CD14-positive monocyte (primary cell): ENCODE measurements at regions not wholly inside any gene's neighbourhood (a gene's known extent, or its start where the extent isn't known, plus 50 kb on each side); places are given as distances from the start of the nearest gene placed in this dataset.

Experiments
- DNase-seq, 3 donors: peaks; one replicate each; pipeline ENCODE4 v3.0.0-alpha.2; 2011 to 2022
- H2AFZ ChIP-seq: 2 replicates; pipeline ENCODE4 v1.6.0; 2012; ENCODE audit warnings: mild to moderate bottlenecking, low read depth, low read length, inconsistent platforms; ENCODE audit not compliant: insufficient read depth, poor library complexity, severe bottlenecking
- H3K27ac ChIP-seq, 2 donors: 1 replicate in 1 of 2; 2 replicates in 1 of 2; pipeline ENCODE4 v1.5.1; 2012 to 2013; ENCODE audit warnings: low read length in 2 of 2, control low read depth in 1 of 2, inconsistent platforms in 1 of 2, low read depth in 1 of 2, mild to moderate bottlenecking in 1 of 2
- H3K27me3 ChIP-seq, 2 donors: one replicate each; pipeline versions ENCODE4 v1.6.0 to v1.6.1; 2011 to 2013; ENCODE audit warnings: low read length in 2 of 2; ENCODE audit not compliant: control insufficient read depth in 2 of 2, insufficient read depth in 2 of 2
- H3K36me3 ChIP-seq, 2 donors: replicated peaks in 1 of 2; 1 replicate in 1 of 2; 2 replicates in 1 of 2; pipeline versions ENCODE4 v1.5.1 to v1.6.1; 2012 to 2013; ENCODE audit warnings: low read length in 2 of 2, control low read depth in 1 of 2, inconsistent platforms in 1 of 2, mild to moderate bottlenecking in 1 of 2; ENCODE audit not compliant: insufficient read depth in 2 of 2, control insufficient read depth in 1 of 2
- H3K4me1 ChIP-seq, 2 donors: 1 replicate in 1 of 2; 2 replicates in 1 of 2; pipeline versions ENCODE4 v1.5.1 to v1.6.1; 2012 to 2013; ENCODE audit warnings: low read length in 2 of 2, control low read depth in 1 of 2, inconsistent platforms in 1 of 2, mild to moderate bottlenecking in 1 of 2, moderate library complexity in 1 of 2; ENCODE audit not compliant: insufficient read depth in 2 of 2, control insufficient read depth in 1 of 2
- H3K4me2 ChIP-seq: replicated peaks from 2 replicates; pipeline ENCODE3; 2012; ENCODE audit warnings: low read length, moderate library complexity, mild to moderate bottlenecking; ENCODE audit not compliant: poor library complexity, severe bottlenecking; ENCODE audit errors: extremely low read depth
- H3K4me3 ChIP-seq, 3 experiments: fragments of 200-600 bp in 1 of 3; sonication (generic) in 1 of 3; replicated peaks in 1 of 3; 1 replicate in 2 of 3; 2 replicates in 1 of 3; pipeline ENCODE4 v1.5.1; 2011 to 2013; ENCODE audit warnings: low read length in 3 of 3, mild to moderate bottlenecking in 3 of 3, control low read depth in 2 of 3, low read depth in 2 of 3, inconsistent platforms in 1 of 3, moderate library complexity in 1 of 3
- H3K79me2 ChIP-seq: 2 replicates; pipeline ENCODE4 v1.6.0; 2012; ENCODE audit warnings: mild to moderate bottlenecking, control low read depth, inconsistent platforms, low read length, moderate library complexity; ENCODE audit not compliant: insufficient read depth
- H3K9ac ChIP-seq: 2 replicates; pipeline ENCODE4 v1.6.0; 2017; ENCODE audit warnings: low read length, mild to moderate bottlenecking; ENCODE audit not compliant: insufficient read depth, poor library complexity, severe bottlenecking
- H3K9me3 ChIP-seq, 2 donors: replicated peaks in 1 of 2; 1 replicate in 1 of 2; 2 replicates in 1 of 2; pipeline versions ENCODE4 v1.5.1 to v1.6.1; 2012 to 2013; ENCODE audit warnings: low read length in 2 of 2, control low read depth in 1 of 2; ENCODE audit not compliant: control insufficient read depth in 1 of 2, insufficient read depth in 1 of 2
- H4K20me1 ChIP-seq: 2 replicates; pipeline ENCODE4 v1.6.0; 2012; ENCODE audit warnings: mild to moderate bottlenecking, low read length, control low read depth, moderate library complexity; ENCODE audit not compliant: insufficient read depth
- H3K27ac Mint-ChIP-seq, 7 donors: one replicate each; pipeline ENCODE4 v1.8.0; 2020; ENCODE audit warnings: mild to moderate bottlenecking in 7 of 7, mixed read lengths in 7 of 7, moderate library complexity in 6 of 7, inconsistent platforms in 2 of 7
- H3K27me3 Mint-ChIP-seq, 3 donors: one replicate each; pipeline ENCODE4 v1.8.0; 2021 to 2022; ENCODE audit warnings: low read depth in 3 of 3, mild to moderate bottlenecking in 3 of 3, mixed read lengths in 3 of 3, moderate library complexity in 3 of 3, inconsistent platforms in 1 of 3
- H3K36me3 Mint-ChIP-seq, 2 donors: one replicate each; pipeline ENCODE4 v1.8.0; 2020; ENCODE audit warnings: mixed read lengths in 2 of 2, inconsistent platforms in 1 of 2, mild to moderate bottlenecking in 1 of 2
- H3K4me1 Mint-ChIP-seq: one replicate; pipeline ENCODE4 v1.8.0; 2020; ENCODE audit warnings: mild to moderate bottlenecking, mixed read lengths
- H3K4me3 Mint-ChIP-seq, 2 donors: one replicate each; pipeline ENCODE4 v1.8.0; 2020; ENCODE audit warnings: mild to moderate bottlenecking in 2 of 2, mixed read lengths in 2 of 2, moderate library complexity in 1 of 2
- H3K9me3 Mint-ChIP-seq, 7 donors: one replicate each; pipeline ENCODE4 v1.8.0; 2020 to 2022; ENCODE audit warnings: mixed read lengths in 7 of 7, mild to moderate bottlenecking in 6 of 7, moderate library complexity in 6 of 7, inconsistent platforms in 2 of 7
- WGBS: methylation state at CpG from one replicate; pipeline ENCODE4 v1.1.5; 2013; ENCODE audit warnings: missing lambda C conversion rate; ENCODE audit not compliant: insufficient coverage; 5-methylcytosine and 5-hydroxymethylcytosine counted together
- intact Hi-C, 2 donors: fragments of 100-400 bp; cut with micrococcal nuclease; formaldehyde crosslinking; loops; one replicate each; pipeline versions ENCODE4 v1.15.0 to v1.15.1; 2023
- TF ChIP-seq, protein P1 (sequence below): fragments of 200-600 bp; IDR thresholded peaks from one replicate; pipeline ENCODE4 v1.8.0; 2022; ENCODE audit warnings: antibody characterized with exemption, mild to moderate bottlenecking

DNA sequence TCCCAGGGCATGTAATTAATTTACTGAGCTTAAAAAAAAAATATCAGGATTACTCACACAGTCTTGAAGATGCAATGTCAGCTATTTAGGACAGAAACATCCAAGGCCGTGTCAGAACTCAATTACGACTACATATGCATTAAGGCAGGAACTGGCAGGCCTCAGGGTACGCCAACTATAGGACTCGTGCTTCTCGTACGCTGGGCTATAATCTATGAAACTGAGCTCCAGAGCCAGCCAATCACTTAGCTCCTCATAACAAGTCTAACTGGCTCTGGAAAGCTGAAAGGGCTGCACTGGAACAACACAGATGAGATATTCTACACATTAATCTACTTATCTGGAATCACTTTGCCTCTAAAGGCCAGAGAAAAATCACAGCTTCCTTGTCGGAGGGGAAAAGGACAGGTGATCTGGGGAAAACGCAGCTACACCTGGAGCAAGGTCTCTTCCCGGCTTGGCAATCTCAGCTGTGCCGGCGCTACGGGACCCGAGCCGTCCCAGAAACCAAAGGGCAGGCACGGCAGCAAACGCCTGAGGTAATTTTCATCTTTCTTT is 212.0 kb downstream of the DEPDC1B start:
- Mint-ChIP-seq H3K27ac (no peak overlapping the region), H3K4me3 (no peak overlapping the region), H3K27me3 (no peaks in the 10 kb centered on the region), H3K4me1 (no peaks in the 10 kb centered on the region), H3K9me3 (peaks cover 0 to 3% (median 2%) of the 10 kb centered on the region in 7 donors), H3K36me3 (no peaks in the 10 kb centered on the region)
- H3K27me3 ChIP-seq: no peaks in the 10 kb centered on the region
- no peak overlapping the region for H3K27ac ChIP-seq
- H3K79me2 ChIP-seq: no peaks in the 10 kb centered on the region
- H3K9me3 ChIP-seq: no peaks in the 10 kb centered on the region
- H2AFZ ChIP-seq: no peak overlapping the region
- 97% methylated on average over 9 of the region's 16 CpGs for WGBS
- H3K36me3 ChIP-seq: no peaks in the 10 kb centered on the region
- H4K20me1 ChIP-seq: no peaks in the 10 kb centered on the region
- intact Hi-C loops: no loop called here
- no peak for DNase-seq
- TF ChIP-seq, protein P1, sequence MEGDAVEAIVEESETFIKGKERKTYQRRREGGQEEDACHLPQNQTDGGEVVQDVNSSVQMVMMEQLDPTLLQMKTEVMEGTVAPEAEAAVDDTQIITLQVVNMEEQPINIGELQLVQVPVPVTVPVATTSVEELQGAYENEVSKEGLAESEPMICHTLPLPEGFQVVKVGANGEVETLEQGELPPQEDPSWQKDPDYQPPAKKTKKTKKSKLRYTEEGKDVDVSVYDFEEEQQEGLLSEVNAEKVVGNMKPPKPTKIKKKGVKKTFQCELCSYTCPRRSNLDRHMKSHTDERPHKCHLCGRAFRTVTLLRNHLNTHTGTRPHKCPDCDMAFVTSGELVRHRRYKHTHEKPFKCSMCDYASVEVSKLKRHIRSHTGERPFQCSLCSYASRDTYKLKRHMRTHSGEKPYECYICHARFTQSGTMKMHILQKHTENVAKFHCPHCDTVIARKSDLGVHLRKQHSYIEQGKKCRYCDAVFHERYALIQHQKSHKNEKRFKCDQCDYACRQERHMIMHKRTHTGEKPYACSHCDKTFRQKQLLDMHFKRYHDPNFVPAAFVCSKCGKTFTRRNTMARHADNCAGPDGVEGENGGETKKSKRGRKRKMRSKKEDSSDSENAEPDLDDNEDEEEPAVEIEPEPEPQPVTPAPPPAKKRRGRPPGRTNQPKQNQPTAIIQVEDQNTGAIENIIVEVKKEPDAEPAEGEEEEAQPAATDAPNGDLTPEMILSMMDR: no peak
- no peak overlapping the region for H3K4me3 ChIP-seq
- H3K4me2 ChIP-seq: no peak overlapping the region
- no peak overlapping the region for H3K9ac ChIP-seq
- no peaks in the 10 kb centered on the region for H3K4me1 ChIP-seq

DNA sequence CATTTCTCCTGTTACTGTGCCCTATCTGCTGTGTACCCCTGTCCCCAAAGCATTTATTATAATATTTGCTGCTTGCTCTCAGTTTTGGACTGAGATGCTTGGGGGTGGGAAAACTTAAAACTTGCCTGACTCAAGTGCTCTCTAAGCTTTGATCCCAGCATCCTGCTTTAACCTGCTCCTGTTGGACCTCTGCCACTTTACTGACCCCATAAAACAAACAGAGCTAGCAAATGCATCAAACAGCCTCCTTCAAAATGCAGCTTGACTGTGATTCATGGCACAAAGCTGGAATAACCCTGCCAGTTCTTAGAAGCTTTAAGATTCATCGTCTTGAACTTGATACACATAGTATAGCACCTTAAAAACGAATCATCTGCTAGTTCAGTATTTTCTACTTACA is 212.5 kb downstream of the DEPDC1B start:
- Histone ChIP-seq H3K27ac (no peak overlapping the region), H3K27me3 (no peaks in the 10 kb centered on the region), H3K36me3 (no peaks in the 10 kb centered on the region), H3K9me3 (no peaks in the 10 kb centered on the region), H3K79me2 (no peaks in the 10 kb centered on the region), H2AFZ (no peak overlapping the region), H3K9ac (no peak overlapping the region), H3K4me3 (no peak overlapping the region), H3K4me1 (no peaks in the 10 kb centered on the region), H3K4me2 (no peak overlapping the region), H4K20me1 (no peaks in the 10 kb centered on the region)
- intact Hi-C loops: no loop called here
- Mint-ChIP-seq H3K36me3 (no peaks in the 10 kb centered on the region), H3K9me3 (peaks cover 0 to 3% (median 1%) of the 10 kb centered on the region in 7 donors), H3K4me3 (no peak overlapping the region), H3K27ac (no peak overlapping the region), H3K4me1 (no peaks in the 10 kb centered on the region), H3K27me3 (no peaks in the 10 kb centered on the region)
- WGBS: 100% methylated on average over 1 of the region's 2 CpGs
- TF ChIP-seq, protein P1: no peak
- no peak for DNase-seq
